WTC11 (cell line): ENCODE measurements at regions not wholly inside any gene's neighbourhood (a gene's known extent, or its start where the extent isn't known, plus 50 kb on each side); places are given as distances from the start of the nearest gene placed in this dataset.

Source experiments
- ATAC-seq: fragments of 200-7000 bp; cut with Tn5 transposase; 2 replicates; pipeline ENCODE4 v1.10.0; 2021; ENCODE audit warnings: mild to moderate bottlenecking, moderate library complexity
- CTCF ChIA-PET: fragments of 300-600 bp; sonication (Branson Sonifier 250); formaldehyde crosslinking; loops from one replicate; lab custom pipeline; 2021; ENCODE audit warnings: antibody characterized with exemption; lab: Charles Lee
- POLR2A ChIA-PET: fragments of 350-600 bp; sonication (Branson Sonifier 250); formaldehyde crosslinking; loops from one replicate; lab custom pipeline; 2021; ENCODE audit warnings: antibody characterized with exemption; lab: Charles Lee
- DNase-seq: peaks from one replicate; pipeline ENCODE4 v3.0.0; 2021; ENCODE audit warnings: low spot score
- H3K27ac Mint-ChIP-seq: 2 replicates; pipeline ENCODE4 v1.8.0; 2021; ENCODE audit warnings: mixed read lengths
- H3K27me3 Mint-ChIP-seq: 2 replicates; pipeline ENCODE4 v1.8.0; 2021; ENCODE audit warnings: low read depth, mild to moderate bottlenecking, moderate library complexity, mixed read lengths
- H3K36me3 Mint-ChIP-seq: 2 replicates; pipeline ENCODE4 v1.8.0; 2021; ENCODE audit warnings: mixed read lengths
- H3K4me1 Mint-ChIP-seq: 2 replicates; pipeline ENCODE4 v1.8.0; 2022; ENCODE audit warnings: mixed read lengths
- H3K4me3 Mint-ChIP-seq: 2 replicates; pipeline ENCODE4 v1.8.0; 2021; ENCODE audit warnings: mild to moderate bottlenecking, moderate library complexity, mixed read lengths
- H3K9me3 Mint-ChIP-seq: 2 replicates; pipeline ENCODE4 v1.8.0; 2021; ENCODE audit warnings: mixed read lengths
- AFF4 ChIP-seq: sonication (generic); formaldehyde crosslinking; IDR thresholded peaks from 2 replicates; pipeline ENCODE4 v1.8.1; 2023; ENCODE audit warnings: mild to moderate bottlenecking, missing genetic modification reagents, borderline replicate concordance
- AR ChIP-seq: fragments of 250-450 bp; sonication (Bioruptor Pico); IDR thresholded peaks from 2 replicates; pipeline ENCODE4 v1.9.0; 2021; ENCODE audit warnings: mild to moderate bottlenecking
- CREM ChIP-seq: sonication (generic); formaldehyde crosslinking; IDR thresholded peaks from 2 replicates; pipeline ENCODE4 v1.8.1; 2022; ENCODE audit warnings: mild to moderate bottlenecking, missing genetic modification reagents, moderate library complexity
- CTCF ChIP-seq: fragments of 200-600 bp; IDR thresholded peaks from 2 replicates; pipeline ENCODE4 v1.8.0; 2022; ENCODE audit warnings: antibody characterized with exemption
- NR3C1 ChIP-seq: sonication (generic); formaldehyde crosslinking; conservative IDR thresholded peaks from 2 replicates; pipeline ENCODE4 v1.8.1; 2023; ENCODE audit warnings: low read depth, mild to moderate bottlenecking, missing genetic modification reagents
- TCF7 ChIP-seq: sonication (generic); formaldehyde crosslinking; IDR thresholded peaks from 2 replicates; pipeline ENCODE4 v1.8.0; 2022; ENCODE audit warnings: mild to moderate bottlenecking, low read depth, missing genetic modification reagents, moderate library complexity
- TEAD1 ChIP-seq: sonication (generic); formaldehyde crosslinking; IDR thresholded peaks from 2 replicates; pipeline ENCODE4 v1.8.0; 2022; ENCODE audit warnings: mild to moderate bottlenecking, missing genetic modification reagents
- USF1 ChIP-seq: sonication (generic); formaldehyde crosslinking; IDR thresholded peaks from 2 replicates; pipeline ENCODE4 v1.8.0; 2022; ENCODE audit warnings: mild to moderate bottlenecking, missing genetic modification reagents
- ZNF263 ChIP-seq: sonication (generic); formaldehyde crosslinking; IDR thresholded peaks from 2 replicates; pipeline ENCODE4 v1.8.1; 2022; ENCODE audit warnings: low read depth, mild to moderate bottlenecking, moderate library complexity, missing genetic modification reagents
- ZNF281 ChIP-seq: sonication (generic); formaldehyde crosslinking; IDR thresholded peaks from 2 replicates; pipeline ENCODE4 v1.8.0; 2023; ENCODE audit warnings: mild to moderate bottlenecking, missing genetic modification reagents

- Mint-ChIP-seq H3K4me1 (peaks cover 19% of the 10 kb centered on the region), H3K36me3 (no peaks in the 10 kb centered on the region), H3K27ac (no peak overlapping the region), H3K9me3 (no peaks in the 10 kb centered on the region), H3K27me3 (peaks cover 98% of the 10 kb centered on the region), H3K4me3 (peak overlapping the region; percentile 77; the same call in 1 of the 2 replicates)
- no peak for DNase-seq
- no peak for ATAC-seq
- no peak for TF ChIP-seq USF1
- no peak for TF ChIP-seq AR (CRISPR knock-in tag)
- POLR2A ChIA-PET: interaction anchor here (0.5 kb wide), 1 partner anchor 141 kb away, joined by 3 read pairs; no protein-coding TSS in a partner anchor
- CTCF ChIA-PET: interaction anchor here (0.9 to 1.8 kb wide), 2 partner anchors 180 to 394 kb away, joined by 3 to 4 read pairs; no protein-coding TSS in a partner anchor
Observed at GRCh38 chr10:23696476-23696875, 257.6 kb downstream of the OTUD1 start.

GRCh38 chr10:23702977-23703414, 264.1 kb downstream of the OTUD1 start:
- DNase-seq: peak; percentile 76
- Mint-ChIP-seq H3K27ac (no peak overlapping the region), H3K4me1 (peaks cover 4% of the 10 kb centered on the region; the same call in 1 of the 2 replicates), H3K9me3 (peaks cover 27% of the 10 kb centered on the region)
- TF ChIP-seq ZNF281 (CRISPR knock-in tag): no peak
- no peak for TF ChIP-seq TCF7 (CRISPR knock-in tag)
- TF ChIP-seq NR3C1 (CRISPR knock-in tag): no peak
- TF ChIP-seq CTCF: peak; percentile 76
- TF ChIP-seq CREM (CRISPR knock-in tag): no peak
- no peak for TF ChIP-seq ZNF263 (CRISPR knock-in tag)
- TF ChIP-seq TEAD1 (CRISPR knock-in tag): peak; percentile 45; the same call in 1 of the 2 replicates
- no peak for TF ChIP-seq AFF4 (CRISPR knock-in tag)
- TF ChIP-seq, all 79 proteins: peak for 2
- Mint-ChIP-seq H3K36me3 (peaks cover 14% of the 10 kb centered on the region), H3K27me3 (peaks cover 54% of the 10 kb centered on the region), H3K4me3 (peak overlapping the region; percentile 21; the same call in 1 of the 2 replicates)
- CTCF ChIA-PET: no interaction called here
- peak; percentile 100 for ATAC-seq
- POLR2A ChIA-PET: no interaction called here
